ENCODE measurements at regions not wholly inside any gene's neighbourhood (a gene's known extent, or its start where the extent isn't known, plus 50 kb on each side); places are given as distances from the start of the nearest gene placed in this dataset.

- no peaks in the 10 kb centered on the region for H3K27me3 ChIP-seq (replicated peaks in 1 of 4; ENCODE audit: control insufficient read depth in 3 of 4, extremely low read depth in 1 of 4, insufficient read depth in 3 of 4, low read length in 3 of 4)
- no peaks in the 10 kb centered on the region for H3K4me1 ChIP-seq (replicated peaks in 1 of 4; ENCODE audit: control insufficient read depth in 3 of 4, insufficient read depth in 4 of 4, low read length in 3 of 4)
- no peaks in the 10 kb centered on the region for H3K23me2 ChIP-seq (ENCODE audit: low read depth, low read length)
- no peak overlapping the region for H3K23ac ChIP-seq (ENCODE audit: insufficient read length)
- H3K27ac ChIP-seq (ENCODE audit: low read depth, low read length): no peak overlapping the region
- H2BK120ac ChIP-seq (replicated peaks; ENCODE audit: low read depth, low read length): no peak overlapping the region
- H2BK12ac ChIP-seq (ENCODE audit: low read depth, low read length): no peak overlapping the region
- no peaks in the 10 kb centered on the region for H3K36me3 ChIP-seq (ENCODE audit: control insufficient read depth in 2 of 4, insufficient read depth in 4 of 4, low read length in 3 of 4)
- H4K91ac ChIP-seq (replicated peaks; ENCODE audit: insufficient read length, low read length): no peak overlapping the region
- H3K18ac ChIP-seq (ENCODE audit: extremely low read depth, low read length): no peak overlapping the region
- CTCF ChIA-PET (ENCODE audit: partially characterized antibody): interaction anchor here (0.6 kb wide), 1 partner anchor 17 kb away, joined by 3 read pairs; no protein-coding TSS in a partner anchor
- no peaks in the 10 kb centered on the region for H3K79me1 ChIP-seq (ENCODE audit: low read depth, low read length)
- no peak overlapping the region for H3K4me3 ChIP-seq (ENCODE audit: extremely low read depth in 1 of 4, insufficient read depth in 2 of 4, low read depth in 3 of 4, low read length in 4 of 4)
- H2BK5ac ChIP-seq (ENCODE audit: low read depth, low read length): no peak overlapping the region
- H3K4me2 ChIP-seq (ENCODE audit: insufficient read depth in 1 of 2, low read depth in 2 of 2, low read length in 2 of 2): no peak overlapping the region
- H3K79me2 ChIP-seq (ENCODE audit: control insufficient read depth in 1 of 2, insufficient read depth in 2 of 2, low read length in 2 of 2): no peaks in the 10 kb centered on the region
- no peaks in the 10 kb centered on the region for H4K20me1 ChIP-seq (replicated peaks in 1 of 2; ENCODE audit: control insufficient read depth in 1 of 2, insufficient read depth in 2 of 2, low read length in 2 of 2)
- DNase-seq (ENCODE audit: low read depth in 1 of 2, low spot score in 2 of 2) (no peak), FAIRE-seq (no peak)
- H3K14ac ChIP-seq (ENCODE audit: insufficient read length): no peak overlapping the region
- no peak overlapping the region for H4K5ac ChIP-seq (ENCODE audit: insufficient read length, low read depth, low read length)
- H2BK15ac ChIP-seq (ENCODE audit: low read length): no peak overlapping the region
- no peak overlapping the region for H2AK5ac ChIP-seq (ENCODE audit: low read depth, low read length)
- no peak overlapping the region for H3K9ac ChIP-seq (replicated peaks in 1 of 4; ENCODE audit: extremely low read depth in 1 of 4, low read depth in 3 of 4, low read length in 3 of 4)
- POLR2A ChIA-PET (ENCODE audit: partially characterized antibody): no interaction called here
- no peak overlapping the region for H2BK20ac ChIP-seq (ENCODE audit: low read length)
- no peak overlapping the region for H4K8ac ChIP-seq (ENCODE audit: extremely low read depth, insufficient read depth, low read length)
- no peak overlapping the region for H2AFZ ChIP-seq (ENCODE audit: low read length)
- H3K4ac ChIP-seq (replicated peaks; ENCODE audit: insufficient read length, low read depth, low read length): no peak overlapping the region
- TF ChIP-seq POLR2A (IDR thresholded peaks at IDR 0.05; ENCODE audit: control extremely low read depth in 1 of 2, low read depth in 2 of 2, low read length in 2 of 2): no peak
- no peak for TF ChIP-seq KDM1A (IDR thresholded peaks at IDR 0.05; ENCODE audit: borderline replicate concordance, low read length)
- TF ChIP-seq TCF12 (IDR thresholded peaks at IDR 0.05; ENCODE audit: low read depth, low read length): no peak
- TF ChIP-seq, protein P1, sequence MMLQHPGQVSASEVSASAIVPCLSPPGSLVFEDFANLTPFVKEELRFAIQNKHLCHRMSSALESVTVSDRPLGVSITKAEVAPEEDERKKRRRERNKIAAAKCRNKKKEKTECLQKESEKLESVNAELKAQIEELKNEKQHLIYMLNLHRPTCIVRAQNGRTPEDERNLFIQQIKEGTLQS (IDR thresholded peaks at IDR 0.05; ENCODE audit: insufficient read depth, low read depth, low read length): no peak
- no peak for TF ChIP-seq ZNF274 (IDR thresholded peaks at IDR 0.05; ENCODE audit: borderline replicate concordance, extremely low read depth, low read length)
- TF ChIP-seq FOSL1 (IDR thresholded peaks at IDR 0.05; ENCODE audit: insufficient read depth, low read depth, low read length): no peak
- TF ChIP-seq SIN3A (conservative IDR thresholded peaks at IDR 0.05 in 1 of 2, IDR thresholded peaks at IDR 0.05 in 1 of 2; ENCODE audit: low read depth in 1 of 2, low read length in 2 of 2): no peak
- no peak for TF ChIP-seq PHF8 (conservative IDR thresholded peaks at IDR 0.05; ENCODE audit: low read depth, low read length)
- no peak for TF ChIP-seq NANOG (IDR thresholded peaks at IDR 0.05; ENCODE audit: insufficient read depth, low read depth, low read length, poor library complexity, severe bottlenecking)
- TF ChIP-seq SRF (IDR thresholded peaks at IDR 0.05; ENCODE audit: low read depth, low read length): no peak
- no peak overlapping the region for H3K56ac ChIP-seq (replicated peaks; ENCODE audit: insufficient read length, low read depth, low read length)
- H3K9me3 ChIP-seq (ENCODE audit: insufficient read depth in 2 of 2, low read depth in 1 of 2, low read length in 1 of 2): no peaks in the 10 kb centered on the region; a peak in 1 of 4 replicates
Observed at GRCh38 chr12:83801972-83802371, 1110.6 kb downstream of the SLC6A15 start.

Data from H1 (cell line).